HepG2 (cell line): ENCODE measurements at regions not wholly inside any gene's neighbourhood (a gene's known extent, or its start where the extent isn't known, plus 50 kb on each side); places are given as distances from the start of the nearest gene placed in this dataset.

Experiments used
- ZBTB21 ChIP-seq: sonication (generic); formaldehyde crosslinking; IDR thresholded peaks from 2 replicates; pipeline ENCODE4 v1.4.0; 2020; ENCODE audit warnings: missing genetic modification reagents
- TF ChIP-seq, protein P1 (sequence below): sonication (generic); formaldehyde crosslinking; conservative IDR thresholded peaks from 2 replicates; pipeline ENCODE4 v1.8.0; 2022; ENCODE audit warnings: low read depth, missing genetic modification reagents

DNA sequence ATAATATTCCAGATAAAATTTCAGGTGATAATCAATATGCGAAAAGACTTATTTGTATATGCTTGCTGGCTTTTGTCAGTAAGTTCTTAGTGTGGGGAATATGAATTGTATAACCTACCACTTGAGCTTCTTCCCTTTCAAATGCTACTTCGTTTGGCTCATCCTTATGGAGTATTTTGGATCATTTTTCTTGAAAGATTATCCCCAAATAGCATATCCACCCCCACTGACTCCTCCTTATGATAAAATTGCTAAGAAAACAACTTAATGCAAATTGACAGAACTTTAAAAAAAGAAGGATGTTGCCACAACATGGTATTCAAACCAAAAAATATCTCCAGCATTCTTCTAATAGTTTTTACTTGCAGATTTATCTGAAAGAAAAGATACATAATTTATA, 393.3 kb downstream of the PPP3CA start:
- no peak for TF ChIP-seq ZBTB21 (CRISPR knock-in tag)
- TF ChIP-seq, protein P1, sequence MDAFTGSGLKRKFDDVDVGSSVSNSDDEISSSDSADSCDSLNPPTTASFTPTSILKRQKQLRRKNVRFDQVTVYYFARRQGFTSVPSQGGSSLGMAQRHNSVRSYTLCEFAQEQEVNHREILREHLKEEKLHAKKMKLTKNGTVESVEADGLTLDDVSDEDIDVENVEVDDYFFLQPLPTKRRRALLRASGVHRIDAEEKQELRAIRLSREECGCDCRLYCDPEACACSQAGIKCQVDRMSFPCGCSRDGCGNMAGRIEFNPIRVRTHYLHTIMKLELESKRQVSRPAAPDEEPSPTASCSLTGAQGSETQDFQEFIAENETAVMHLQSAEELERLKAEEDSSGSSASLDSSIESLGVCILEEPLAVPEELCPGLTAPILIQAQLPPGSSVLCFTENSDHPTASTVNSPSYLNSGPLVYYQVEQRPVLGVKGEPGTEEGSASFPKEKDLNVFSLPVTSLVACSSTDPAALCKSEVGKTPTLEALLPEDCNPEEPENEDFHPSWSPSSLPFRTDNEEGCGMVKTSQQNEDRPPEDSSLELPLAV (CRISPR knock-in tag) = no peak
